NCI-H460 (cell line): ENCODE measurements at regions not wholly inside any gene's neighbourhood (a gene's known extent, or its start where the extent isn't known, plus 50 kb on each side); places are given as distances from the start of the nearest gene placed in this dataset.

ENCODE experiments used
- DNase-seq: peaks from one replicate; pipeline ENCODE4 v3.0.0-alpha.2; 2016; ENCODE audit warnings: low read depth; ENCODE audit errors: extremely low read depth

DNA sequence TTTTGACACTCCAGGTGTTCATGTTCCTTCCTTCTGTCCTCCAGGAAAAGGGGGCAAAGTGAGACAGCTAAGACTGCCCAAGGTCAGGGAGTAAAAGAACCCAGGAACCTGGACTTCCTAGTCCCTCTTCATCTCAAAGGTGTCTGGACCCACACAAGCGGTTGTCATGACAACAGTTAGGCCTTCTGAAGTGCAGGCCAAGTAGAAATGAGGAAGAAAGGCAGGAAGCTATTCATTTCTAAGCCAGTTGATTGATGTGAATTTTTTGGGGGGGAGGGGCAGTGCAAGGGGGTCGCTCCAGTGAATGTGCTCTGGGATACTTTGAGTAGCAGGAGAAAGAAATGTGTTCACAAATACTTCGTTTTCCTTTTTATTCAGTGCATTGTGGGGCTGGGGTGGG is 114.3 kb downstream of the NAV1 start:
- DNase-seq, result no peak

DNA sequence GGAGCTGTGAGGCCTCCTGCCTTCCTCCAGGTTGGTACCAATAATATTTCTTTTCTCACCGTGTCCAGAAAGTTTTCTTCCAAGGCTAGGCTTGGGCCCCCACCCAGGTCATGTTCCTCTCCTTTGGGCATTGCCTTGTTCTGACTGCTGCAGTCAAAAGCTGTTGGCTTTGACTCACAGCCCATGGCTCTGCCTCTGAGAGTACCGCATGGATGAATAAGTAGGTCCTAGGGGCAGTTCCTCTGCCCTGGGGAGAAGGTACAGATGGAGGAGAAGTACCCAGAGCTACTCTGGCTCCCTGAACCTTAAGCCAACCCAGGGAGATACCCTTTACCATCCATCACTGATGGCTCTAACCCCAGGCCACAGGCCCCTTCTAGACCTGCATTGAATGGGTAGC is 115.0 kb downstream of the NAV1 start:
- DNase-seq, result no peak

DNA sequence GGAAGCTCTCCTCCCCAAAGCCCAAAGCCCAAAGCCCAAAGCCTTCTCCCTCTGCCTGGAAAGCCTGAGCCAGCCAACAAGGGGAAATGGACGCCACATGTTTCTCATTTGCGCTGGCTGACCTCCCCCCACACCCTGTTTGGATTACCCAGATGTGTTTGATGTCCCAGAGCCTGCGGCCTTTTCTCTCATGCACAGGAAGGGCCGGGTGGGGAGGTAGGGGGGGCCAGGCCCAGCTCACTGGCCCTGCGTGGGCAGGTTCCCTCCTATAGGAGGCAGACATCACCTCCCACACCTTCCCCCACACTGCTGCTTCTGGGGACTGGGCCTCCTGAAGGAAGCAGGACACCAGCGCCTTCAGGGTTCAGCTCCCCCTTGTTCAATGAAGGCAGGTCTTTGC is 116.3 kb downstream of the NAV1 start:
- DNase-seq, result no peak

DNA sequence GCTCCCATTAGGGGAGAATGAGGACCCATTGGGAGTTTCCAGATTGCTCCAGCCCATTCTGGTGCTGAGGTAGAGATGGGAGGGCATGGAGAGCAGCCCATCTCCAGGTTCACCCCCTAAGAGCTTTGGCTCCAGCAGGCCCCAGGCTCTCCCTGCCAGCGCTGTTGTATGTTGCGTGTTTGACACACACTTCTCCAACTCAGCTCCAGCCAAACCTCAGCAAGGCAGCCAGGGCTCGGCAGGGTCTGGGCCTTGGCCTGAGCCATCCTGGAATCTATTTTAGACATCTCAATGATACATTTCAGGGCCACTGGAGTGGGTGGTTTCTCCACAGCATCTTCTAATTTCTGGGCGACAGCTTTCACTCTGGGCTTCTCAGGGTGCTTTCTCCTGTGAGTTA is 117.0 kb downstream of the NAV1 start:
- DNase-seq, result no peak

DNA sequence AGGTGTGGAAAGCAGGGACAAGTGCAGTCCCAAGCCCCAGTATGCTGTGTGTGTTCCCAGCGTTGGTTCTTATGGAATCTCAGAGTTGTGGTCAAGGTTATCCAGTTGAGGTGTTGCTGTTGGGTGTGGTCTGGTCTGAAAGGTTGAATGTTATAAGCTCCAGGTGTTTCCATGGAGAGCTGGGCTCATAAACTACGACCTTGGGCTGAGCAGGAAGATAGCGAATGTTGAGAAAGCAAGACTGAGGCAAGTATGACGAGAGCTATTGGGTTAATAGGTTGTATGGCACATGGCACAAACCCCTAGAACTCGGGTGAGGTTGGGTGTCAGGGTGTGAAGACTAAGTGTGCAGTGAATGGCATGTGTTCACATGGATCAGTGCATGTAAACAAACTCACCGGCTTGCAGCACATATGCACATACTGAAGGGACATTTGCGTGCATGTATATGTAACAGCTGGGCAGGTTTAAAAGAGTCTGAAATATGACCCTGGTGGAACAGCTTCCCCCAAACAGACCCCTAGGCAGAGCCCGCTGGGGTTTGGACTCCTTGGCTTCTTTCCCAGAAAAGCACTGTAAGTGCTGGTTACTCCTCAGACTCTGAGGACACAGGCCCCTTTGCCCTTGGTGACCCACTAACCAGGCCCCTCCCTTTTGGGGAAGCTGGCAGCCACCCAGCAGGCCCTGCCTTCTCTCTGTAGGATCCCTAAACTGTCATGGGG is 117.5 kb downstream of the NAV1 start:
- DNase-seq, result no peak

DNA sequence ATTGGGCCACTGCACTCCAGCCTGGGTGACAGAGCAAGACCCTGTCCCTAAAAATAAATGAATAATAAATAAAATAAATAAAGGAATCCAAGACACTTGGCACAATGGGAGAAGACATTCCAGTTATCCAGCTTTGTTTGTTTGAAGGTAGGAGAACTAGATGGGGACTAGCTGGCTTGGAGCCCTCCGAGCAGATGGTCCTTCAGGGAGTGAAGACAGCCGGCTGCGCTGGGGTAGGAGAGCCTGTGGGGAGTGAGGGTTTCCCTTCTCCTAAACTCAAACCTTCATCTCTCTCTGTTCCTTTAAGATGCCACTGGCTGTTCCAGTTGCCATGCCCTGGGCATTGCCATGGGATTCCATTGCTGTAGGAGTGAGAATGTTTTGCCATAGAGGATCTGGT is 120.6 kb downstream of the NAV1 start:
- no peak for DNase-seq

DNA sequence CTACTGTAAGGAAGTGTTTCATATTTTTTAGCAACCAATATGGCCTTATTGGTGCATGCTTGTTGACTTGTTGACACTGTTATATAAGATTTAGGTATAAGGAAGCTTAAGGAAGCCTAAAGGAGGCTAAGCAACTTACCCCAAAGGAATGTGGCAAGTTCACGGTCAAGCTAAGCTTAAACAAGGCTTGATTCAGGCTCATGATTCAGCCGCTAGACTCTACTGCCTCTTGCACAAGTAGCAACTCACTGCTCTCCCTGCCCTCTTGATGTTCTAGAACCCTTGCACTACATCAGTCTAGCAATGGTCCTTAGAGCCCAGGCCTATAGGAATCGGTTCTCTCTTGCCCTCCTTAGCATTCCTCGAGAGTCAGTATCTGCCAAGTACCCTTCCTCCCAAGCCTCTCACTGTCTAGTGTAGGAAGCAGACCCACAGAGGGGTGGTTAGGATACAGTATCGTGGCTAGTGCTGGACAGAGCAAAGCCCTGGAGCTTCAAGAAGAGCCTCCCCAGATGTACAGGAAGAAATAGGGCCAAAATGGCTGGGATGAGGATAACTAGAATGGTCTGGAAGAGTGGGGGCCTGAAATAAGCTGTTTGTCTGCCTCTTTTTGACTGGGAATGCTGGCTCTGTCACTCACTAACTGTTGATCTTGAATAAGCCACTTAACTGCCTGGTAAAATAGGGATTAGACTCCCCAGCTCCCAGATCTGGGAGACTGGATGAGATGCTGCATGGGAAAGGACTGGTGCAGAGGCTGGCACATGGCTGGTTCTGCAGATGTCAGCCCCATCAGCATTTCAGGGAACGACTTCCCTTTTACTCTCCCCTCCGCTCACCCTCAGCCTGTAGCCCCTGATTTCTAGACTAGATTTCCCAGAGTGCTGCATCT is 122.2 kb downstream of the NAV1 start:
- DNase-seq, result no peak

DNA sequence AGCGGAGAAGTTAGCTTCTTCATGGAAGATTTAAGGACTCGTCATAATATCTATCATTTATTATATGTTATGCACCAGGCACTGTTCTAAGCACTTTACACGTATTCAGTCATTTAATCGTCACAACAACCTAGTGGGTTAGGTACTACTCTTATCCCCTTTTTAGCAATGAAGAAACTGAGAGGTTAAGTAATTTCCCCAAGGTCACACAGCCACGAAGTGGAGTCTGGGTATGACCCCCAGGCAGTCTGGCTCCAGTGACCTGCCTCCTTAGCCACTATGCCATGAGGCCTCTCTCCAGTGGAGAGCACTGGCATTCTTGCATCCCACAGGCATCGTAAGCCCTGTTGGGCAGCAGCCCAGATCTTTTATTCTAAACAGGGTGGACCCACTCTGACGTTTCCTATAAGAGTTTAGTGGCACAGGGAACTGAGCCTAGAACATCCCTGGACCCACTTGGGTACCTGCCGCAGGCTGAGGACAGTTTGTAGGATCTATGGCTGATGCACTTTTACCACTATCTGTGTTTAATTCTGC is 123.0 kb downstream of the NAV1 start:
- no peak for DNase-seq

DNA sequence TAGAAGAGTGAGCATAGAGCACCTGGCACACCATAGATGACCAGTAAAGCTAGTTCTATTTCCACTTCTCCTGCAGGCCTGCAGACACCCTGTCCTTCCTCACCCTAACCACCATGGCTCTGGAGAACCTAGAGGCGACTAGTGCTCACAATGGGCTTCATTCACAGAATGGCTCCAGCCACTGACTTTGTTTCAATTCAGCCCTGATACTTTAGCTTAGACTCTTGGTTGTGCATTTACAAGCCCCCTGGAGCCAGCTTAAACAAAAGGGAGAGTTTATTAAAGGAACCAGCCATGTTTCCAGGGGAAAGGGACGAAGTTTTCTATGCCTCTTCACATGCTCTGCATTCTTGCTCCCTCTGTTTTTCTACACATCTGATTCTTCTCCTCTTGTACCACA is 123.7 kb downstream of the NAV1 start:
- DNase-seq, result no peak

DNA sequence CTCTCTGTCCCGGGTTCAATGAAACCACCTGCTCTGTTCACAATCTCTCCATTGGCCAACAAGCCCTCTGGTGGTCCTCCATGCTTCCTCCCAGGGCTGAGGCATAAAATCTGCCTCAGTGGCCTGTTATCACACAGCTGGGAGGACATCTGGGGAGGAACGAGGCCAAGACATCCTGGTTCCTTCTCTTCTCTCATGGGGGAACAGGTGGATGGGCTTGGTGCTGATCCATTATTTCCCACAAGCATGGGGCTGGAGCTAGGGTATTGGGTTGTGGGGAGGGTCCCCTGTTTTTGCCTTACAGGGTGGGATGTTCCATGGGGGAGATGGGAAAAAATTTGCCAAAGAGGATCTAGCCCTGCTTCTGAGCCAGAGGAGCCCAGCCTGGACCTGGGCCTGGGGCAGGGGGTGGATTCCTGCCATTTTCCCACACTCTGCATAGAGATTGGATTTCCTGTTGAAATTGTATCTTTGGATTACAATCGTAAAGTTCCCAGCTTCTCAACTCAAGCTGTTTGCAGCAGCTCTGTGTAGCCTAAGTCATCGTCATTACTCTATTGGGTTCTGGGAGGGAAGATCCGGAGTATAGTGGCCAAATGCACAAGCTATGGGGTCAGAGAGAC is 124.7 kb downstream of the NAV1 start:
- no peak for DNase-seq

DNA sequence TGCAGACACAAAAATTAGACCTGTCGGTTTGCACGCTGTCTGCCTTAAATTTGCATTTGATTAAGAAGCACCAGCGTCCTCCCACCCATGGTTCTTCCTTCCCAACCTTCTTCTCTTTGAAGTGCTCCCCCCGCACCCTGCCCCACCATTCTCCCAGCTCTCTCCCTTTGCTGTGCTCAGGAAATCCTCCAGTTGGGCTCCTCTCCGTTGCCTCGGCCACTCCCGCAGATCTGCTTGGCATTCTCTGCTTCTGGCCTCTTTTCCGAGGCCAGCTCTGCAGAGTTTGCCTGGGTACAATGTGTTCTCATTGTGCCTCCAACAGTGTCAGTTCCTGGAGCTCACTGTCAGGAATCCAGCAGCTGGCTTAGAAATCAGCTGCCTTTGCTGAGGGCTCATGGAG is 126.1 kb downstream of the NAV1 start:
- no peak for DNase-seq

DNA sequence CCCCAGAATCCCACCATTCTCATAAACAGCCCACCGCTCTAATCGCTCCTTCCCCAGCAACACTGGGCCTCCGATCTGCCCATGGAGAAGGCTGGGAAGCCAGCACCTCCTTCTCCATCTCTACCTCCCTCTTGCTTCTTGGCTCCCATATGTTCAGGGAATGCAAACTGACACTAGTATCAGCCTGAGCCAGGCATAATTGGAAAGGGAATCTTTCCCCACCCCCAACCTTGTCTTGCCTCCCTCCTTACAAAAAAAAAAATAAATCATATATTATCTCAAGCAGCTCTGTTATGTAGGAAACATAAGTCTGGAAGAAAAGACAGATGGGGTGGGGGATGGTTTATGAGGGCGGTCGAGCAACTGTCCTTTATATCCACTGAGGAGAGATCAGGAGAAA is 127.2 kb downstream of the NAV1 start:
- DNase-seq, result no peak

DNA sequence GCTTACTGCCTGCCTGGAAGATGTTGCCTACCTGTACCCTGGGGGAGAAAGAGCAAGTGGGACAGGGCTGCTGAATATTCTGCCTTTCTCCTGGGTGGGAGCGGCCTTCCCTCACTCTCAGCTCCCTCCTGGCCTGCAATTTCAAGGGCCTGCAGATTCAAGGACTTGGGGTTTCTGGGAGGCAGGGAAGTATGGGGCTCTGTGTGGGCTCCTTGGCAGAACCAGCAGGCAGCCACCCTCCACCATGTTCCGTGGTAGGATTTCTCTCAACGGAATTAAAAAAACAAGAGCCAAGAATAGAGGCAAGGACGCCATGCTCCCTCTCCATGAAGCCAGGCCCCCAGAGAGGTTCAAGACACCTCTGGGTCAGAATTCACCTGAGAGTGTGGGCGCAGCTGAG is 127.7 kb downstream of the NAV1 start:
- no peak for DNase-seq

DNA sequence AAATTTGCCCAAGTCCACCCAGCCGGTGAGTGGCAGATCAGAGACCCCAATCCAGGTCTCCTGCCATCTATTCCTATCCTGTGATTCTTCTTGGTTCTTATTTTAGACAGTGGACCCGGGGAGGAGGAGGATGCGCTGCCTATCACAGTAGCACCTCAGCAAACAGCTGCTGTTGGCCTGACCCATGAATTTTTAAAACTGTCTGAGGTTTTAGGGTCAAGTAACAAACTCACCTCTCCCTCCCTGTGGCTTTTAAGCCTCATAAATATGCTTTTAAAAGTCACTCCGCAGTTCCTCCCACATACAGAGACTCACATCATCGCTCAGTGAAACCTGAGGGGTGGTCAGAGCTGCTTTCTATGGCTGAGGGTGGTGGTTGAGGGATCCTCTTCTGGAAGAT is 128.6 kb downstream of the NAV1 start:
- no peak for DNase-seq

DNA sequence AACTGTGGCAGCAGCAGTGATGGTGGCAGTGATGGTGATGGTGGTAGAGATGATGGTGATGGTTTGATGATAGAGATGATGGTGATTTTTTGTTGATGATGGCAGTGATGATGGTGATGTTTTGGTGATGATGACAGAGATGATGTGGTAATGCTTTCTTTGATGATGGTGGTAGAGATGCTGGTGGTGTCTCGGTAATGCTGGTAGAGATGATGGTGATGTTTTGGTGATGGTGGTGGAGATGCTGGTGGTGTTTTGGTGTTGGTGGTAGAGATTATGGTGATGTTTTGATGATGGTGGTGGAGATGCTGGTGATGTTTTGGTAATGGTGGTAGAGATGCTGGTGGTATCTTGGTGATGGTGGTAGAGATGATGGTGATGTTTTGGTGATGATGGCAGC is 131.6 kb downstream of the NAV1 start:
- no peak for DNase-seq

DNA sequence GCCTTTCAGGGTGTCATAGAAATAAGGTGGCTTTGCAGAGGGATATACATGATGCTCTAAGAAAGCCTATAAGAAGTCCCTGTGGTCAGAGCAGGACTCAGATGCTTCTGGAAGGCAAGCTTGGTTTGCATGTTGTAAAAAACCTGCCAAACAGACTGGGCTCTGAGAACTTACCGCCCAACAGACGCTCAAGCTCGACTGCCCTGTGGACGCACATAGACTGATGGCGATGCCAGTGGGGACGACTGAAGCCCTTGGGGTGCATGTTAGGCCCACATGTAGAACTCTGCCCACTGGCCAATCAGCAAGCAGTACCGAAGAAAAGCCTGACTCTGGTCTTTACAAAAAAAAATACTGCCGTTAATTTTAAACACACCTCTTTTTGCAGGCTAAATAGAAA is 133.8 kb downstream of the NAV1 start:
- no peak for DNase-seq

DNA sequence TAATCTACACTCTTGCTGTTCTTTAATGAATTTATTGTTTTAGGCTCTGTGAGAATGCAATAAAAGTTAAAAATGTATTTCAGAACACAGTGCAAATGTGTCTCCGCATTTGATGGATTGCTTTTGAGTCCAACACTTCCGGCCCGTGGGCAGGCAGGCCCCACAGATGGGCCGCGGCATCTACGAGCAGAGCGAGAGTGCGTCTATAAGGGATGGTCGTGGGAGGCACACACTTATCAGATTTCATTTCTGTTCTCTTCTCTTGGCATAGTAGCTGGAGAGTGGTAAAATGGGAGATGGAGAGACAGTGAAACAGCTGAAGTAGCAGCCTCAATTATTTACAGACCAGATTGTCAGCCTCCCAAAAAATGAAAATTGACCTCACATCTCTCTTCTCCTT is 134.2 kb downstream of the NAV1 start:
- DNase-seq, result no peak

DNA sequence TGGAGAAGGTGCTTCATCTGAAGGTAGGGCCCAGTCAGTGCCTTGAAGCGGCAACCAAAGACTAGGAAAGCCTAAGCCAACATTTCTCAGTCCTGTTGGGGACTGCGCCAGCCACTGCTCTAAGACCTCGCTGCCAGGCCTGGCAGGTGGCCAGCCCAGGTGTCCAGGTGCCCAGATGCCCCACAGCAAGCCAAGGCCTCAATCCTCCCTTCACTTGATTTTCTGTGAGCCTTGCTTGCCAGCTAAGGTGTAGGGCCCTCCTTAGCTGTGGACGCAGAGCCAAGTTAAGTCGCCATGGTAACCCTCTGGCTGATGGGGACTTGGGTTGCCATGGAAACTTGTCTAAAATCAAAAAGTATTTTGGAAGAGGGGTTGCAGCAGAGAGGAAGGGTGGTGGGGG is 135.0 kb downstream of the NAV1 start:
- no peak for DNase-seq

DNA sequence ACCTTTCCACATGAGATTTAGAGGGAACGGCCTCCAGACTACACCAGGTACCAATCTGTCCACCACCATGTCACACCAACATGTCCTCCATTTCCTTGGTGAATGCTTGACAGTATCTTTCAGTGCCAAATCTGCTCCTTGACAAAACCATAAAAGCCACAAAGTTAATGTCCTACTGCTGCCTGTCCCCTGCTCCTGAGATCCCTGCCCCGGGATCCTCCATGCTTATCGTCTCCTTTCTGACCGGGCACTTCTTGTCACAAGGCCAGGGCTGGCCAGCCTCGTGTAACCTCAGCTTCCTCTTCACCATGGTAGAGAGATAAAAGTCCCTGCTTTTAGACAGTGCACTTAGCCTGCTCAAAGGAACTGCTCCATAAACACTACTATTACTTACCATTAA is 136.2 kb downstream of the NAV1 start:
- DNase-seq, result no peak

DNA sequence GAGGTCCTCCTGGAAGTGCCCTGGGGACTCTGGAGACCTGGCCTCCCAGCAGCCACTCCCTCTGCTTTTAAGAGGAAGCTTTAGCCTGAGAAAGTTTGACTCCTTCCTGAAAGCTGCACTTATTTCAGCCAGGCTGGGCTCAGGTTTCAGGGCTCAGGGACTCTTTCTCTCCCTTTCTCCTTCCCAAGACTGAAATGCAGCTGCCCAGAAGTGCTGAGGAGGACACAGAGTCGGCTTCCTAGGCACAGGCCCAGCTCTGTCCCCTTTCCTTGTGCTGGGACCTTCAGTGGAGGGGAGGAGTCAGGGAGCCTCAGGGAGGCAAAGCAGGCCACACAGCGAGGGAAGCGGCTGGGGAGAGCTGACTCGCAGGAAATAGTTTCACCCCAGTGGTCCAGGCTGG is 137.3 kb downstream of the NAV1 start:
- DNase-seq, result no peak

DNA sequence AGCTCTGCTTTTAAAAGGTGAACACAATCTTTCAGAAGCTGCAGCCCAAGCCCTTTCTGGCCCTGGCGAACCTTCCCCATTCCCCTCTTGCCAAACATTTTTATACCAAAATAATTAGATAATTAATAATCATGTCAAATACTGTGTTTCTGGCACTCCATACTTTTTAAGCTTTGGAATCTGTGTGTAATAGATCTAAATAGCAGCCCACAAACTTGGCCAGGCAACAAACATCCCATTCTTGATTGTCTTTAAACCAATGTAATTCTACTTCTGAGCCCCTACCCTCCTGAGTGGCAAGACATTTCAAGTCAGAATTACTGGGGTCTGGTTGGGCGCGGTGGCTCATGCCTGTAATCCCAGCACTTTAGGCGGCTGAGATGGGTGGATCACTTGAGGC is 137.7 kb downstream of the NAV1 start:
- no peak for DNase-seq
